Uterus (tissue), 3 donors: ENCODE measurements at regions not wholly inside any gene's neighbourhood (a gene's known extent, or its start where the extent isn't known, plus 50 kb on each side); places are given as distances from the start of the nearest gene placed in this dataset.

Experiments
- DNase-seq, 2 donors: peaks; one replicate each; pipeline ENCODE4 v3.0.0-alpha.2; 2019 to 2020
- H3K27ac ChIP-seq, 2 donors: fragments of 200-600 bp; sonication (generic); 1 replicate in 1 of 2; 2 replicates in 1 of 2; pipeline ENCODE4 v1.5.1; 2016 to 2018
- H3K27me3 ChIP-seq, 2 donors: fragments of 200-600 bp; sonication (generic); one replicate each; pipeline ENCODE4 v1.5.1; 2018 to 2019; ENCODE audit warnings: control low read depth in 1 of 2
- H3K36me3 ChIP-seq, 2 donors: fragments of 200-600 bp; sonication (generic); one replicate each; pipeline ENCODE4 v1.5.1; 2019; ENCODE audit warnings: control low read depth in 1 of 2
- H3K4me1 ChIP-seq, 2 donors: fragments of 200-600 bp; sonication (generic); one replicate each; pipeline ENCODE4 v1.5.1; 2018 to 2019; ENCODE audit warnings: control low read depth in 1 of 2
- H3K4me3 ChIP-seq, 2 donors: fragments of 200-600 bp; sonication (generic); 1 replicate in 1 of 2; 2 replicates in 1 of 2; pipeline ENCODE4 v1.5.1; 2018 to 2019; ENCODE audit warnings: mild to moderate bottlenecking in 1 of 2
- H3K9me3 ChIP-seq, 2 donors: fragments of 200-600 bp; sonication (generic); one replicate each; pipeline ENCODE4 v1.5.1; 2019; ENCODE audit warnings: control low read depth in 1 of 2
- CTCF ChIP-seq, 4 experiments: fragments of 200-600 bp in 2 of 4; fragments of 450-650 bp in 2 of 4; sonication (generic) in 2 of 4; IDR thresholded peaks; one replicate each; pipeline ENCODE4 v1.5.1; 2016 to 2019; ENCODE audit warnings: antibody characterized with exemption in 4 of 4, mild to moderate bottlenecking in 2 of 4, moderate library complexity in 1 of 4
- POLR2A ChIP-seq, 2 donors: fragments of 450-650 bp; IDR thresholded peaks; one replicate each; pipeline ENCODE4 v1.6.1; 2016; ENCODE audit warnings: antibody characterized with exemption in 2 of 2, mild to moderate bottlenecking in 1 of 2, moderate library complexity in 1 of 2
- intact Hi-C: fragments of 100-400 bp; cut with DNase I; formaldehyde crosslinking; loops from one replicate; pipeline ENCODE4 v1.15.1; 2023; ENCODE audit warnings: low total_unique reads
- donor health status: DM: yes; HTN: yes; CAD: no.

DNA sequence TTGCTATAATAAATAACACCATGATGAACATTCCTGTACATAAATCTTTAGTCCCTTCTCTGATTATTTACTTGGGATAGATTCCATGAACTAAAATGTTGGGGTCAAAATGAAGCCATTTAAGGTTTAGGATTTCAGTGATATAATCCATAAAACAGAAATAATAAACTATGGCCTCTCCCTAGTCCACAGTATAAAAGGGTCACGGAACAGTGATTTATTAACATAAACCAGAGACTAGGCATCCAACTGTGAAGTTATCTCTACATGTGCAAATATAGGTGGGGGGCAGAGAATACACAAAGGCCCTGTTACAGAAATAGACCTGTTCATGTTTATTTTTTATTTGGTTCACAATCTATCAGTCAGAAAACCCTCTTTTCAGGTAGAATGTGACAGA is 499.1 kb upstream of the SLIT2 start:
- H3K36me3 ChIP-seq = no peaks in the 10 kb centered on the region
- intact Hi-C loops = no loop called here

DNA sequence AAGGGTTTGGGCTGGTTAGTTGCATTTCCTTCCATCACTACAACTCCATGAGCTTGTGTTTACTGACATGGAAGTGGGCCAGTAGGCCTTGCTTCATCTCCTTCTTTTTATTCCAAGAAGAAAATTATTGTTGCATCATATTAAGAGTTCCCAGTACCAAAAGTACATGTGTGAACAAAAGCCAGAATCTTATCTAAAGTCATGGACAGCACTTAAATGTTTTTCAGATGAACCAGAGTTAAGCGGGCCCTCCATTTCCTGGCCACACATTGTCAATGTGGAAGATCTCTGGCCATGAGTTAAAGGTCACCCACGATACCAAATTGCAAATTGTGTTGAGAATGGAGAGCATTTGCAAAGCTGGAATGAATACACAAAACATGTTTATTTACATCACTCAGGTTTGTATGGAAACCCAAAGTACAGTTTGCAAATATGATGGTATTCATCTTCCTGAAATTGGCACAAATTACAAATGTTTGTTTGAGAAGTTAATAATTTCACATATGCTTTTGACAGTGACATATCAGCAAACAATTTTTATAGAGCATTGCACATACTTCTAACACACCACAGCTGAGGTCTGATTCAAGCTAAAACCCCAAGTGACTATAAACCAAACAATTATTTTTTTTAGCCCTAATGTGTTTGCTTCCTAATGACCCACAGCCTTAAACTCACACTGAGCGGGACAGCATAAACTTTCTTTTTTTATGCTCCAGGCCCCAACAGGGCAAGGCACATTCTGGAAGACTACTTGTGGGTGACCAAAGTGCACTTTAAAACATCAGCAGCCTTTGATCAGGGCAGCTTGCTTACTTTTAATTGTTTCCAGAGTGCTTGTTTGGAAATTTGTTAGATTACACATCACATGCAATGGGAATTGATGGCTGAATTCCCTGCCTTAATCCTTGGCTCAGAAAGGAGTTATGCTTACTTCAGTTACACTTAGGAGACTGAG is 502.9 kb upstream of the SLIT2 start:
- intact Hi-C loops = no loop called here
- H3K4me3 ChIP-seq = no peak overlapping the region
- H3K9me3 ChIP-seq = no peaks in the 10 kb centered on the region
- peak; percentile 65 to 71 for DNase-seq
- no peaks in the 10 kb centered on the region for H3K36me3 ChIP-seq
- H3K27me3 ChIP-seq = no peaks in the 10 kb centered on the region
- no peaks in the 10 kb centered on the region for H3K4me1 ChIP-seq
- TF ChIP-seq POLR2A (IDR thresholded peaks at IDR 0.05) (no peak), CTCF (IDR thresholded peaks at IDR 0.05) (no peak)
- H3K27ac ChIP-seq = peak overlapping the region in 1 of 2 donors; percentile 47

More for the DNA sequence above, 499.1 kb upstream of the SLIT2 start:
- no peaks in the 10 kb centered on the region for H3K9me3 ChIP-seq
- no peaks in the 10 kb centered on the region for H3K27me3 ChIP-seq
- TF ChIP-seq CTCF (IDR thresholded peaks at IDR 0.05) = no peak
- no peak for TF ChIP-seq POLR2A (IDR thresholded peaks at IDR 0.05)
- no peak overlapping the region for H3K27ac ChIP-seq
- no peak for DNase-seq
- H3K4me3 ChIP-seq = no peak overlapping the region
- H3K4me1 ChIP-seq = no peaks in the 10 kb centered on the region

DNA sequence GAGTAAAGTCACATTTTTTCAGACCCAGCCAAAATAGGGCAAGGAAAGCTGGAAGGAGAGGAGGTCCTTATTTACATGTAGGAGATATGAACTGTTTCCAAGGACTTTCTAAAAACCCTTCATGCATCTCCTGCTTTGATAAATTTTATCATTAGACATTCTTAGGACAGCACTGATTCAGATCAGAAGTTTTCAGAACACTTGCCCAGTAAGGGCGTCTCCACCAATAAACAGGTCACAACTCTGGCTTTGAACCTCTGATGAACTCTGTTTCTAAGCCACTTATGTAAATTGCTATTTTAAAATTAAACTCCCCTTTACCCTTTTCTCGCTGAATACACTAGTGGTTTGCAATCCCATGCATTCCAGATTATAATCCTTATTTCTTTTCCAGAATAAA is 505.3 kb upstream of the SLIT2 start:
- TF ChIP-seq CTCF (IDR thresholded peaks at IDR 0.05) = no peak
- no peak for TF ChIP-seq POLR2A (IDR thresholded peaks at IDR 0.05)
- H3K4me3 ChIP-seq = no peak overlapping the region
- no peak for DNase-seq
- intact Hi-C loops = no loop called here
- no peaks in the 10 kb centered on the region for H3K27me3 ChIP-seq
- H3K4me1 ChIP-seq = no peaks in the 10 kb centered on the region
- H3K36me3 ChIP-seq = no peaks in the 10 kb centered on the region
- no peaks in the 10 kb centered on the region for H3K9me3 ChIP-seq
- no peak overlapping the region for H3K27ac ChIP-seq

DNA sequence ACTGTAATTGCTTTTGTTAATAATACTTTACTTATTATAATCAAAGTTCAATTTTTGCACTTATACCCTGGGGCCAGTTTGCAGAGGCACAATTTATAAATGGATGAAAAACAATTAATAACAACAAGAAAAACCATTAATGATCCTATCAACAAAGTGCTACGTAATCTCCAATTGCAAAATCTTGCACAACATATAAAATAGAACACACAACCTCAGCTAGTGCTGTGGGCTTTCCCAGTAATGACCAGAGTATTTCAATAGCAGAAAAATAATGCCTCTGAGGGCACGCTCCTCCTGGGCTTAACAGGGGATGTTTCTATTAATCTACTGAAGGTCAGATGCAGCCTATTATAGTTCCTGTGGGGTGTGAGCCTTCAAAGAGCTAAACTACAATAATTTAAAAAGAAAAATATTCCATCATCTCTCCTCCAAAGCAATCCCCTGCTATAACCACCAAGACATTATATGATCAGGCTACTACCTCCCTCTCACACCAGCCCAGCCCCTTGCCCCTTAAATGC is 508.5 kb upstream of the SLIT2 start:
- no peaks in the 10 kb centered on the region for H3K4me1 ChIP-seq
- TF ChIP-seq POLR2A (IDR thresholded peaks at IDR 0.05) = no peak
- no peak for TF ChIP-seq CTCF (IDR thresholded peaks at IDR 0.05)
- H3K36me3 ChIP-seq = no peaks in the 10 kb centered on the region
- H3K27ac ChIP-seq = no peak overlapping the region
- no peaks in the 10 kb centered on the region for H3K9me3 ChIP-seq
- H3K27me3 ChIP-seq = no peaks in the 10 kb centered on the region
- intact Hi-C loops = no loop called here
- H3K4me3 ChIP-seq = no peak overlapping the region
- DNase-seq = no peak

DNA sequence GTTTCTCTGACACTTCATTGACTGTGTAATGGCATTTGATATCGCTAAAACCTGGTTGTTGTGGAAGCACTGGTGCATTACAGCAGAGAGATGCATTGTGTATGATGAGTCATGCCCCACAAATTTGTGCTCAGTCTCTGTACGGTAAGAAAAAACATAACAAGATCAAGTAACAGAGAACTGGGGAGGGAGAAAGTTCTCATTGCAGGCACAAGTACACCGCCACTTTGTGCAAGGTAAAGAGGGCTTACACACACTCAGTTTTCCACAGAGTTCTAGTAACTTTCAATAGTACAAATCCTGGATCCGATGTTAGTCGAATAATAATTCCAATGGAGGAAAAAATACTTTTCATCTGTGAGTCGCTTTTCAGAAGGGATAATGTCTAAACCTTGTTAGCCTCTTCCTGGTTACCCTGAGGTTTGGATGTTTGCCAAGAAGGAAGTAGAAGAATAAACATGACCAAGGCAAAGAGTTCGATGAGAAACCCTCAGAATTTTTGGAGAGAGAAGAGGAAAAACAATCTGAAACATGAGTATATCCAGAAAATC is 512.5 kb upstream of the SLIT2 start:
- intact Hi-C loops = no loop called here
- no peak for DNase-seq
- no peaks in the 10 kb centered on the region for H3K9me3 ChIP-seq
- no peaks in the 10 kb centered on the region for H3K27me3 ChIP-seq
- no peak overlapping the region for H3K4me3 ChIP-seq
- TF ChIP-seq CTCF (IDR thresholded peaks at IDR 0.05) (no peak), POLR2A (IDR thresholded peaks at IDR 0.05) (no peak)
- H3K27ac ChIP-seq = no peak overlapping the region
- H3K36me3 ChIP-seq = no peaks in the 10 kb centered on the region
- no peaks in the 10 kb centered on the region for H3K4me1 ChIP-seq
